NCI-H2107 treated with DMSO at 0.1 percent for 48 hours (cell line): ENCODE measurements at regions not wholly inside any gene's neighbourhood (a gene's known extent, or its start where the extent isn't known, plus 50 kb on each side); places are given as distances from the start of the nearest gene placed in this dataset.
"Not testable (repeated sequence)": the region's sequence is repeated elsewhere in the genome, so short reads cannot be mapped to it uniquely, and the experiment has no call there.

Source experiments
- DNase-seq: peaks from one replicate; lab custom pipeline; 2025; ENCODE audit not compliant: unreplicated experiment; lab: John Stamatoyannopoulos, UW

- DNase-seq = no peak
These were observed 174.3 kb upstream of the KRR1 start for GRCh38 chr12:75685617-75686225.

- DNase-seq = peak; percentile 99
These were observed 173.5 kb upstream of the KRR1 start for GRCh38 chr12:75684678-75685616.

GRCh38 chr12:75683995-75684586 is 172.7 kb upstream of the KRR1 start:
- not testable (repeated sequence) for DNase-seq

GRCh38 chr12:75683220-75683619 is 171.8 kb upstream of the KRR1 start:
- DNase-seq = no peak

GRCh38 chr12:75677522-75677921 is 166.1 kb upstream of the KRR1 start:
- DNase-seq = no peak

GRCh38 chr12:75674393-75674792 is 163.0 kb upstream of the KRR1 start:
- no peak for DNase-seq

- DNase-seq = peak; percentile 68
These were observed 160.8 kb upstream of the KRR1 start for GRCh38 chr12:75672200-75672599.

- DNase-seq = no peak
These were observed 158.8 kb upstream of the KRR1 start for GRCh38 chr12:75670216-75670615.

GRCh38 chr12:75666939-75667334 is 155.5 kb upstream of the KRR1 start:
- DNase-seq = no peak

GRCh38 chr12:75666126-75666938 is 154.9 kb upstream of the KRR1 start:
- DNase-seq = no peak

- DNase-seq = no peak
These were observed 153.8 kb upstream of the KRR1 start for GRCh38 chr12:75665216-75665615.

- no peak for DNase-seq
These were observed 151.2 kb upstream of the KRR1 start for GRCh38 chr12:75662511-75663159.

GRCh38 chr12:75661908-75662307 is 150.5 kb upstream of the KRR1 start:
- DNase-seq = no peak

- DNase-seq = no peak
These were observed 149.5 kb upstream of the KRR1 start for GRCh38 chr12:75660805-75661404.

GRCh38 chr12:75660107-75660530 is 148.7 kb upstream of the KRR1 start:
- no peak for DNase-seq

- peak; percentile 91 for DNase-seq
These were observed 147.8 kb upstream of the KRR1 start for GRCh38 chr12:75658901-75659823.

- DNase-seq = no peak
These were observed 146.9 kb upstream of the KRR1 start for GRCh38 chr12:75658286-75658685.

GRCh38 chr12:75657831-75658230 is 146.4 kb upstream of the KRR1 start:
- DNase-seq = no peak

- DNase-seq = not testable (repeated sequence)
These were observed 145.9 kb upstream of the KRR1 start for GRCh38 chr12:75657354-75657753.
